HG02938 (cell line): ENCODE measurements at regions not wholly inside any gene's neighbourhood (a gene's known extent, or its start where the extent isn't known, plus 50 kb on each side); places are given as distances from the start of the nearest gene placed in this dataset.
"Not testable (repeated sequence)": the region's sequence is repeated elsewhere in the genome, so short reads cannot be mapped to it uniquely, and the experiment has no call there.

ENCODE experiments used
- ATAC-seq: cut with Tn5 transposase; IDR thresholded peaks from one replicate; pipeline ENCODE4 v1.9.1; 2021; ENCODE audit warnings: mild to moderate bottlenecking, moderate library complexity; ENCODE audit not compliant: unreplicated experiment

DNA sequence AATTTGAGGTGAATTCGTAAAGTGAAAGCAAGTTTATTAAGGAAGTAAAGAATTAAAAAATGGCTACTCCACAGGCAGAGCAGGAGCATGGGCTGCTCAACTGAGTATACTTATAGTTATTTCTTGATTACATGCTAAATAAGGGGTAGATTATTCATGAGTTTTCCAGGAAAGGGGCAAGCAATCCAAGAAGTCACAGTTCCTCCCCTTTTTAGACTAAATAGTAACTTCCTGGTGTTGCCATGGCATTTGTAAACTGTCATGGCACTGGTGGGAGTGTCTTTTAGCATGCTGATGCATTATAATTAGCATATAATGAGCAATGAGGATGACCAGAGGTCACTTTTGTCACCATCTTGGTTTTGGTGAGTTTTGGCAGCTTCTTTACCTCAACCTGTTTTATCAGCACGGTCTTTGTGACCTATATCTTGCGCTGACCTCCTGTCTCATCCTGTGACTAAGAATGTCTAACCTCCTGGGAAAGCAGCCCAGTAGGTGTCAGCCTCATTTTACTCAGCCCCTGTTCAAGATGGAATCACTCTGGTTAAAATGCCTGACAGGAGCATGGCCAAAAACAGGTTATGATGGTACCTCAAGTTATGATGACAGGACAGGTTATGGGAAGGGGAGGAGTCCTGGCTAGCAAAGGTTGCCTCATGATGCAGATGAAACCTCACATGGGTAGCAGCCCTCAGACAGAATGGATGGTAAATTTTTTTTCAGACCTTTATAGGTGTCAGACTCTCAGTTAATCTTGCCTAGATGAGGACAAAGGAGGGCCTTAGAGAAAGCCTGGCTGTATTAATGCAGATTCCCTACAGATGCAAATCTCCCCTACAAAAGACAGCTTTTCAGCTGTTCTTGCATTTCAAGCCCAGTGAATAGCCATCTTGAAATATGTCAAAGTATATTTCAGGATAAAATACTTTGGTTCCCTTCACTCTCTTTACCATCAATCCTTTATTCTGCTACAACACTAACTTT lies 49.7 kb downstream of the SIPA1L2 start:
- ATAC-seq, result no peak

DNA sequence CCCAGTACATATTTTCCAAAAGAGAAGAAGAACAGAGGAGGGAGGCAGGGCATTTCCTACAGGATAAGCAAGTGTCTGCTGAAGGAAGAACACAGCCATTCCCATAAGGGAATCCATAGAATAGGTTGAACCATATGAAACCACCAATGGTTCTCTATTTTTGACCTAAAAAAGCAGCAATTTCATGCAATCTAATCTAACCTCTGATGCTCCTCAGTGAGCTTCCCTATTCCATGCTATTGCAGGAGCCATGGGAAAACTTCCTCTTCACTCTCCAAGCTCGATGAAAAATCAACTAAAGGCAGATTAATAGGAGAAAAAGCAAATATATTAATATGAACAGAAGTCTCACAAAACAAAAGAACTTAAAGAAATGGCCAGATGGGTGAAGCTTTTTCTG lies 50.5 kb downstream of the SIPA1L2 start:
- ATAC-seq, result no peak

DNA sequence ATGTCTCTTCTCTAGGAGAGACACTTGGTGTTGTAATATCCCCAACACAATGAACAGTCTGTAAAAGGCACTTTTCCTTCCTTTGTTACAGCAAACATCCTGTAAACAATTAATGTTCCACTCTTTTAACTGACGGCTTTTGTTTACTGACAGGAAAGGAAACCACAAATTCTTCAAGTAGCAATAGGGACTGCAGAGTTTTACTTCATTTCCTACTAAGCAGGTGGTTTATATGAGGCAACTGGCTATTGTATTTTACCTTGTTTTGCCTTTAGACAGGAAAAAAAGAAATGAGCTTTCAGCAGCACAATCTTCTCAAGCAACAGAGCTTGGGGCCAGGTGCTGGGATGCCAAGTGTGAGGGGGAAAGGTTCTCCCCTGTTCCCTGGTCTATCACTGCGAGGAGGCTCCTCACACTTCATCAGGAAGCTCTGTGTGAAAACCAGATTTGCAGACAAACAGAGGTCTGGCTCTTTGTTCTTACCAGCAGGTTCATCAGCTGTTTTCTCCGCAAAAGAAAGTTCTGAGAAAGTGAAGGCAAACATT lies 51.2 kb downstream of the SIPA1L2 start:
- ATAC-seq, result no peak

DNA sequence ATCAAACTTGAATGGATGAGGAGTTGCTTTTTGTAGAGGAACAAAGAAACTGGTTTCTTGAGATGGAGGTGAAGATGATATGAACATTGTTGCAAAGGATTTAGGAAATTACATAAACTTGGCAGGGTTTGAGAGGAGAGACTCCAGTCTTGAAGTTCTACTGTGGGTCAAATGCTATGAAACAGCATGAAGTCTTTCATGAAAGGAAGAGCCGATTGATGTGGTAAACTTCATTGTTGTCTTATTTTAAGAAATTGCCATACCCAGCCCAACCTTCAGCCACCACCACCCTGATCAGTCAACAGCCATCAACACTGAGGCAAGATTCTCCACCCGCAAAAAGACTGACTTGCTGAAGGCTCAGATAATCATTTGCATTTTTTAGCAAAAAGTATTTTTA lies 52.2 kb downstream of the SIPA1L2 start:
- no peak for ATAC-seq

DNA sequence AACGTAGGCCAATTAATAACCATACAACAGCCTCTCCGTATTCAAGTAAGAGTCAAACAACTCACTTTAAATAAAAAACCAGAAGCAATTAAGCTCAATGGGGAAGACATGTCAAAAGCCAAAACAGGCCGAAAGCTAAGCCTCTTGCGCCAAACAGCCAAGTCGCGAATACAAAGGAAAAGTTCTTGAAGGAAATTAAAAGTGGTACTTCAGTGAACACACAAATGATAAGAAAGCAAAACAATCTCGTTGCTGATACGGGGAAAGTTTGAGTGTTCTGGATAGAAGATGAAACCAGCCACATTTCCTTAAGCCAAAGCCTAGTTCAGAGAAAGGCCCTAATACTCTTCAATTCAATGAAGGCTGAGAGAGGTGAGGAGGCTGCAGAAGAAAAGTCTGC lies 53.4 kb downstream of the SIPA1L2 start:
- ATAC-seq, result no peak

DNA sequence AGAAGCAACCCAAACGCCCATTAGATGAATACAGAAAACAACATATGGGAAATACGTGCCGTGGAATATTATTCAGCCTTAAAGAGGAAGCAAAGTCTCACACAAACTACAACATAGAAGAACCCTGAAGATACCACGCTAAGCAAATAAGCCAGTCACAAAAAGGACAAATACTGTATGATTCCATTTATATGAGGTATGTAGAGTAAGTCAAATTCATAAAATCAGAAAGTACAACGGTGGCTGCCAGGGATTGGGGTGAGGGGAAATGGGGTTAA lies 54.2 kb downstream of the SIPA1L2 start:
- ATAC-seq, result no peak

DNA sequence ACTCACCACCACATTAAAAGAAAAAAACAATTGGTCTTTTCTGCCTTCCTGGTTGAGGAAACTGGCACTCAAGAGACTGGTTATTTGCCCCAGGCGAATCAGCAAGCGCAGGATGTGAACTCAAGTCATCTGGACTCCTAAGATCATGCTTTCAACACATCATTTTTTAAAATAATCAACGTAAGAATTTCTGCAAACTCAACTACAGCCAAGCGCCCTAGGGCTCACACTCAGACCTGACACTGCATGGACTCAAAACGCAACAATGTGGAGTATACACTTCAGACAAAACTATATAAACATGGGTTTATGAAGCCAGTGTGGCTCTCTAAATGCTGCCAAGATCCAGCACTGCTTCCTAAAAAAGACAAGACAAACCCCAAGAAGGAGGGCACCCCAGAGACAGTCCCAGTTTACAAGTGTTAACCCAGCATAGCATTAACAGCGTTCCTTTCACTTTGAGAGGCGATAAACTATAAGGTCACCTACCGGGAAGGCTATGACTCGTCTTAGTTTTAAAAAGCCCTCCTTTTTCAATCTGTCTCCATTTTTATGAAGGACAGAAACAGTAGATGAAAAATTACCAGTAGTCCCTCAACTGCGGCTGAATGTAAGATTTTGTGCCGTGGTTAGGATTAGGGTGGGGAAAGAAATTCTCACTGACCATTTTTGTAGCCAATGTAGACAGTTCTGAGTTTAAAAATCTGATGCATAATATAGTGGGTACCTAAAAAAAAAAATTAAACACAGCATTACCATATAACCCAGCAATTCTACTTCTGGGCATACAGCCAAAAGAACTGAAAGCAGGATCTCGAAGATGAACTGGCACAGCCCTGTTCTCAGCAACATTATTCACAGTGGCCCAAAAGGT lies 54.8 kb downstream of the SIPA1L2 start:
- ATAC-seq, result no peak

DNA sequence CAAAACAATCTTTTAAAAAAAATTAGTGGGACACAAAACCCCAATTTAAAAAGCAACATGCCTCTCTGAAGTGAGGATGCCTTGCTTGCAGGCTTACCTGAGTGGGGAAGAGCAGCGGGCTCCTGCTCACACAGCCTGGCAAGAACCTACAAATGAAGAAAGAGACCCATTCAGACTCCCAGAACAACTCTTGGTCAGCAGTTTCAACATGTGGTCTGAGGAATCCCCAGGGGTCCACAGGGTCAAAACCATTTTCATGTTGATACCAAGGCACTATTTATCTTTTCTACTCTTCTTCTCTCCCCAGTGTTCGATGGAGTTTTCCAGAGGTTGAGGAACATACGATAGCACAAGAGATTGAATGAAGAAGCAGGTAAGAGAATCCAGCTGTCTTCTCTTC lies 55.9 kb downstream of the SIPA1L2 start:
- no peak for ATAC-seq

DNA sequence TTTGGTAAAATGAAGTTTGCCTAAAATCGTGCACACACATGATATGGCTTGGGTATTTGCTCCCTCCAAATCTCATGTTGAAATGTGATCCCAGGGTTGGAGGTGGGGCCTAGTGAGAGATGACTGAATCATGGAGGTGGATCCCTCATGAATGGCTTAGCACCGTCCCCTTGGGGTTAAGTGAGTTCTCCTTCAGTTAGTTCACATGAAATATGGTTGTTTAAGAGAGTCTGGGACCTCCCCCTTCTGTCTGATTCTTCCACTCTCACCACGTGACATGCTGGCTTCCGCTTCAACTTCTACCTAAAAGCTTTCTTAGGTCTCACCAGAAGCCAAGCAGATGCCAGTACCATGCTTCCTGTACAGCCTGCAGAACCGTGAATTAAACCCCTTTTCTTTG lies 58.4 kb downstream of the SIPA1L2 start:
- no peak for ATAC-seq

DNA sequence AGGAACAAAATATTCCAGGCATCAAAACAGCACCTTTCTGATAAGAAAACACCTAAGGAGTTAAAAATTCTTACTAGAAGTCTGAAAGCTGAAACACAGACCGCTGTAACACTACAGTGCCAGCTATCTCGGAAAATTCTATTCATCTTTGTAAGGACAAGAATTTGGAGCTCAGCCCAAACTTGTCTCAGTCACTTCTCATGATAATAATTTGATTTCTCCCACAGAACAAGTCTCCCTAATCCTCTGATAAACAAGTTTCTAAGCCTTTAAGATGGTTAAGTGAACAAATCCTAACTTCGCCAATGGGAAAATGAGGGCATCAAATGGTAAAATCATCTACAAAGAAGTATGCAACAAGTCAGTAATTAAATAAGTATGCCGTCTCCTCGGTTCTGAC lies 59.9 kb downstream of the SIPA1L2 start:
- ATAC-seq, result no peak

DNA sequence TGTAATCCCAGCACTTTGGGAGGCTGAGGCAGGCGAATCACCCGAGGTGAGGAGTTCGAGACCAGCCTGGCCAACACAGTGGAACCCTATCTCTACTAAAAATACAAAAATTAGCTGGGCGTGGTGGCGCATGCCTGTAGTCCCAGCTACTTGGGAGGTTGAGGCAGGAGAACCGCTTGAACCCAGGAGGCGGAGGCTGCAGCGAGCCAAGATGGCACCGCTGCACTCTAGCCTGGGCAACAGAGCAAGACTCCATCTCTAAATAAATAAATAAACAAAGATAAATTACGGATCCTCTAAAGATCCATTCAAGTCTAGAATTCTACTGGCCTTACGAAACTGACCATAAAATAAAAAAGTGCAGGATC lies 60.4 kb downstream of the SIPA1L2 start:
- ATAC-seq, result not testable (repeated sequence)

DNA sequence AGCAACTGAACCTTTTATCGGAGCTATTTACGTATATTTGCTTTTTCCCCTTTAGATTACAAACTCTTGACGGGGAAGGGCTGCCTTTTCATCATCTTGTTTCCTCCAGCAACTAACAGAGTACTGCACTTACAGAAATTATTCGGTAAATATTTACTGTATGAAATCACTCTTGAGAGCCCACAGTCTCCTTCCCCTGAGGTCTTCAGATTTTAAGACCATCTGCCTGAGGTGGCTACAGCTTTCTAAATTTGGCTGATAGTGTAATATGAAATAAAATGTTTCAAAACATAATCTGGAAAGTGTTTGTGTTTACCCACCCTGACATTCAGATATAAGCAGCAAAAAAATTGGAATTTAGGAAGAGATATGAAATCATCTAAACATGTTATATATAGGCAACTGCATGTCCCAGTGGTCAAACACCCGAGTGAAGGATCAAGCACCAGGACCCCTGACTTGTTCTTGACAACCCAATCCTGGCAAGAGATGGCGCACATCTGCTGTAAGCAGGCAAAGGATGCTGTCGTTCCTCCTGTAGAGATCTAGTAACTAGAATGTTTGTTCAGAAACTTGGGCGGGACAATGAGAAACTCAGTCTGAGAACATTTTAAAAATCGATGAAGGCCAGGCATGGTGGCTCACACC lies 60.9 kb downstream of the SIPA1L2 start:
- ATAC-seq, result no peak

DNA sequence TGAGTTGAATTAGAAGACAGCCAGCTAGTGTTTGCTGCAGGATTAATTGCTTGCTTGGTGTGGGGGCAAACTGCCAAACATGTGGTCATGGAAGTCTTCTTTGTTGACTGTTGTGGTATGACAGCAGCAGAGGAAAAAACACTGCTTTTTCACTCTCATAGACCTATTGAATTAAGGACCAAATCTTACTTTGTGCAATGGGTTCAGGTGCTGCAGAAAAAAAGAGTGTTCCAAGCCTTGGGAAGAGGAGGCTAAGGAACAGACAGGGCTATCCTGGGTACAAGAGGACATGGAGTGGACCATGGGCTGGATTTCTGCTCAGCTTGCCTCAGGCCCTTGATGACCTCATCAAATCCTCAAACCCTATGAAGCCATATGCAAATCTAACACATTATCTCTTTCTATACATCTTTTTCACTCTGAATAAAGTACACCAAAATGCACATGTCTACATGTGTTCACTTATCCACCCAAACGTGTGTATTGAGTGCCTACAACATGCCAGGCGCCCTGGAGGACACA lies 61.5 kb downstream of the SIPA1L2 start:
- no peak for ATAC-seq

DNA sequence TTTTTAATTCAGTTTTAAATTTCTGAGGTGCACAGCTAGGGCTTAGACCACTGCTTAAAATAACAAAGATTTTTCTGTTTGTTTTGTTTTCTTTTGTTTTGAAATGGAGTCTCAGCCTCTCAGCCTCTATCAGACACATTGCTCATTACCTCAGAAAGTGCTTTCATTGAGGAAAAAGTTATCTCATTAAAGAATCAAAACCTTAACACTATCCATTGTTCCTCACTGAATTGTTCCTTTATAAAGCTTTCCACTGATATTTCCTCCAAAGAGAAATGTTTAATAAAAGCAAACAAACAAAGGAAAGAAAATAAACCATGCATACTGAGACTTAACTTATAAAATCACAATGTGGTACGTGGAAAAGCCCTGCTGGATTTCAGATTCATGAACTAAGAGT lies 63.8 kb downstream of the SIPA1L2 start:
- ATAC-seq, result no peak

DNA sequence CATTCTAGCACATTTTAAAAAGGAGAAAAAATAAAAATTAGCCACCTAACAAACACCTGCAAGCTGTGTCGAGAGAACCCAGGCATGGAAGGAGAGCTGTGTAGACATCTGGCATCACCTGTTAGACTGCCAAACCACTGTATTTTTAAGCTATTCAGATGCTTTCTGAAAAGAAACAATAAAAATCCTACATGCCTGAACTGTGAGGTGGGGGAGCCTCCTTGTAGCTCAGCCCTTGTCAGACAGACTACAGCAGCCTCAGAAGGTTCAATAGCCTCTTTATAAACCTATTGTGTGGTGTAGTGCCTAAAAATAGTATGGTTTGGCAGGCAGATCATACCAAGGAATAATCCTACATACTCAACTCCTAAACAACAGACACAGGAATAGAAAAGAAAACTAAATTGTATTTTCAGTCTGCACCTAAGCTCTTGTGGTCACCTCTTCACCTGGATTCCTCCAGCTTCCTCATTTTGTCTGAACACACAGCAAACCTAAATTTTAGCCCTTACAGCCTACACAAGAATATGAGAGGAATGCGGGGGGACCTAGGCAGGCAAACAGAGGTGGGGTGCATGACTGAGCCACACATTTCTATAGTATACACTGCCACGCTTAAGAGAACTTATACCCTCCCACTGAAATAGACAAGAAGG lies 67.0 kb downstream of the SIPA1L2 start:
- no peak for ATAC-seq

DNA sequence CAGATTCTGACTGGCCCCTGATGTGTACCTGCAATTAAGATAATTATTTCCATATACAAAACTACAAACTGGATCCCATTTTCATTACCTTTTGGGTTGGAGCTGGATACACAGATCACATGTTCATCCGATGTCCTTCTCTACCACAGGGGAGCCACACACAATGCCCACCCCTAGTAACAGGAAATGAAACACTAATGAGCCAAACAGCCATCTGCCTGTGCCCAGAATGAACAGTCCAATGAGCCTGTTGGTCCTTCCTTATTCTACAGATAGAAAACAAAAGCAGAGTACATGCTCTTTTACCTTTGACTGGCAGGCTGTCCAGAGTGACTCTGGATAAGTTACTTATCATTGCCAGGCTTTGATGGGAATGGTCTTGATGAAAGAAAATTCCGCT lies 68.6 kb downstream of the SIPA1L2 start:
- ATAC-seq, result no peak

DNA sequence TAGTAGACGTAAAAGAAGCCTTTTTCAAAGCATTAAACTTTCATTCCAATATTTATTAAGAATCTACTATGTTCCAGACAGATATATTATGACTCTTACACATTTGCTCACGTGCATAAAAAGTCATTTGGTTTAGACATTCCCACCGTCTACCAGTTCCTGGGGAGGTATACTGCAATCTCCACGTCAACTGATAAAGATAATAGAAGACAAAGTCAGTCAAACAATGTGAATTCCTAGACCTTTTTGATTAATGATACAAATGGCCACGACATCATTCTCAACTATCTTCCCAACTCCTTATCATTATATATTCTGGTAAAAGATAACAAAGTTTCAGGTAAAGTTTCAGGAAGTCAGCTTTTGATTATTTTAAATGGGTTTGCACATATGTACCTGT lies 69.0 kb downstream of the SIPA1L2 start:
- no peak for ATAC-seq

DNA sequence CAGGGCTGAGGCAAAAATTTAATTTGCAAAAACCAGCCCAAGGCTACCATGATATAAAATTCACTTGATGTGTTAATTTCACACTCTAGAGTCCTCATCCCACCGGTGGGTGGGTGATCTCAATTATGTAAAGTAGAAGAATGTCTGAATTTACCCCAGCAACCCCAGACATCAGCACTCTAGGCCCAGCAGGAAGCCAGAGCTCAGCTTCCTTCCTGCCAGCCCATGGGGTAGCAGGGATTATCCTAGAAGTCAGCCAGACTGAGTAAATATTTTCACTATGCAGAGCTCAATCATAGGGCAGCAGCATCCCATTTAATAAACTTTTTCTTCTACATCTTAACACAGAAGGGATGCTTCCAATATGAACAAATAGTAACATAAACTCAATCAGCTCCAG lies 71.0 kb downstream of the SIPA1L2 start:
- ATAC-seq, result no peak

DNA sequence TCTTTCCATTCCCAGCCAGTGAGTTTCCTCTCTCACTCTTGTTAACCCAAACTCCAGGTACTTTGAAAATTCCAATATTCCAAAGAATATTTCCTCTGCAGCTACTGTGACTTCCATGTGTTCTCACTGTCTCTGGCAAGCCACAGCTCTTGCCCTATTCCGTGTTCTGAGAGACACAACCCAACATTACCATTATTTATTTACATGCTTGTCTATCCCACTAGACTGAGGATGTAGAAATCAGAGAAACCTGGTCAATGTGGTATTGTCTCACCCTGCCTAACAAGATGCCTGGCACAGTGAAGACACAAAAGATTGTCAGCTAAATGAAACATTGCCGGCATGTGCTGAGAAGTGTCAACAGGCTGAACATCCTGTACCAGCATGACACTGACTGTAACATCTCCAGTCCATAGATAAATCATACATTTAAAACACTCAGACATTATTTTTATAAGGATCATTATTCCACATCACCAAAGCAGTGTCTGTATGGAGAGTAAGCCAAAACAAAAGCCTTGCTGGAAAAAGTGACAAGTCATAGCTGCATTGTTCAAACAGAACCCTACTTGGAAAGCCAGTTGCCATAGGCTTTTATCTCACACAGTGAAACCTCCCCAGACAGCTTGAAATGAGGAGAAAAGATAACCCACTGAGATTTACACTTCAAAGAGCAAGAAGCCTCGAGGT lies 72.3 kb downstream of the SIPA1L2 start:
- ATAC-seq, result no peak

DNA sequence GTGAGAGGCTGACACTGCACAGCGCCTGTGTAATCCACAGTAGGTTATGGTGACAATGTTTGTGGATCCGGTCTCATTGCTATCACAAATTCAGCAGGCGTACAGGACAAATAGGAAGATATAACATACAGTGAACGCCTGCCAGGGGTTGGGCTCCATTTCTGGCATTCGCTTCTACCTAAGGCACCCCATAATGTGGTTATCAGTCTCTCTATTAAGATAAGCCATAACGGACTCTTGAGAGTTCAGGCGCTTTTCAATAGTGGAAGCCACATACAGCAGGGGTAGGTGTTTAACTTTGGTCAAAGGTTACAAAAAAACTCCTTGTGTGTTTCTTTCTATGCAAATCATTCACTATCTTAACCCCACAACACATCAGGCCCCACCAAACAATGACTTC lies 72.8 kb downstream of the SIPA1L2 start:
- no peak for ATAC-seq
